ENCODE measurements at regions not wholly inside any gene's neighbourhood (a gene's known extent, or its start where the extent isn't known, plus 50 kb on each side); places are given as distances from the start of the nearest gene placed in this dataset.

GRCh38 chr13:106036870-106037269 is 498.6 kb downstream of the EFNB2 start:
- DNase-seq (ENCODE audit: low read depth): no peak
- POLR2A ChIA-PET: no interaction called here
- no peak for TF ChIP-seq CTCF (IDR thresholded peaks at IDR 0.05; ENCODE audit: insufficient read depth, low read depth, low read length)
- no peaks in the 10 kb centered on the region for H3K27me3 ChIP-seq (ENCODE audit: control insufficient read depth, insufficient read depth, low read length)
- H3K36me3 ChIP-seq (ENCODE audit: control insufficient read depth, insufficient read depth, low read length): no peaks in the 10 kb centered on the region
- no peak overlapping the region for H3K4me3 ChIP-seq (ENCODE audit: low read depth, low read length)
- CTCF ChIA-PET: interaction anchor here (1.5 kb wide), 1 partner anchor 496 kb away, joined by 3 read pairs; no protein-coding TSS in a partner anchor

- Histone ChIP-seq H3K27me3 (ENCODE audit: control insufficient read depth, insufficient read depth, low read length) (no peaks in the 10 kb centered on the region), H3K4me3 (ENCODE audit: low read depth, low read length) (no peak overlapping the region), H3K36me3 (ENCODE audit: control insufficient read depth, insufficient read depth, low read length) (no peaks in the 10 kb centered on the region)
- POLR2A ChIA-PET: no interaction called here
- CTCF ChIA-PET: no interaction called here
- no peak for DNase-seq (ENCODE audit: low read depth)
- no peak for TF ChIP-seq CTCF (IDR thresholded peaks at IDR 0.05; ENCODE audit: insufficient read depth, low read depth, low read length)
Measured at GRCh38 chr13:106034201-106034600, 501.3 kb downstream of the EFNB2 start.

GRCh38 chr13:106033659-106034058 is 501.8 kb downstream of the EFNB2 start:
- Histone ChIP-seq H3K27me3 (ENCODE audit: control insufficient read depth, insufficient read depth, low read length) (no peaks in the 10 kb centered on the region), H3K36me3 (ENCODE audit: control insufficient read depth, insufficient read depth, low read length) (no peaks in the 10 kb centered on the region), H3K4me3 (ENCODE audit: low read depth, low read length) (no peak overlapping the region)
- peak; percentile 33; the same call in 1 of the 2 replicates for TF ChIP-seq CTCF (IDR thresholded peaks at IDR 0.05; ENCODE audit: insufficient read depth, low read depth, low read length)
- ChIA-PET POLR2A (no interaction called here), CTCF (no interaction called here)
- DNase-seq (ENCODE audit: low read depth): no peak

GRCh38 chr13:106032441-106032840 is 503.0 kb downstream of the EFNB2 start:
- no peak for DNase-seq (ENCODE audit: low read depth)
- TF ChIP-seq CTCF (IDR thresholded peaks at IDR 0.05; ENCODE audit: insufficient read depth, low read depth, low read length): no peak
- Histone ChIP-seq H3K36me3 (ENCODE audit: control insufficient read depth, insufficient read depth, low read length) (no peaks in the 10 kb centered on the region), H3K4me3 (ENCODE audit: low read depth, low read length) (no peak overlapping the region), H3K27me3 (ENCODE audit: control insufficient read depth, insufficient read depth, low read length) (no peaks in the 10 kb centered on the region)
- POLR2A ChIA-PET: interaction anchor here (0.8 kb wide), 1 partner anchor 119 kb away, joined by 4 read pairs; no protein-coding TSS in a partner anchor
- CTCF ChIA-PET: interaction anchor here (0.8 to 1.4 kb wide), 2 partner anchors 16 to 261 kb away, joined by 3 to 4 read pairs; no protein-coding TSS in a partner anchor

GRCh38 chr13:106029676-106030290 is 505.7 kb downstream of the EFNB2 start:
- ChIA-PET CTCF (interaction anchor here (1.7 kb wide), 1 partner anchor 8 kb away, joined by 5 read pairs; no protein-coding TSS in a partner anchor), POLR2A (no interaction called here)
- DNase-seq (ENCODE audit: low read depth): no peak
- H3K4me3 ChIP-seq (ENCODE audit: low read depth, low read length): no peak overlapping the region
- no peaks in the 10 kb centered on the region for H3K36me3 ChIP-seq (ENCODE audit: control insufficient read depth, insufficient read depth, low read length)
- no peaks in the 10 kb centered on the region for H3K27me3 ChIP-seq (ENCODE audit: control insufficient read depth, insufficient read depth, low read length)
- TF ChIP-seq CTCF (IDR thresholded peaks at IDR 0.05; ENCODE audit: insufficient read depth, low read depth, low read length): no peak

Data from BJ (cell line).